Loucy (cell line): ENCODE measurements at regions not wholly inside any gene's neighbourhood (a gene's known extent, or its start where the extent isn't known, plus 50 kb on each side); places are given as distances from the start of the nearest gene placed in this dataset.

Source experiments
- H2AFZ ChIP-seq: fragments of 200-600 bp; sonication (generic); 2 replicates; pipeline ENCODE4 v1.6.0; 2016; ENCODE audit warnings: antibody characterized with exemption, mild to moderate bottlenecking, low read length, moderate library complexity
- H3F3A ChIP-seq: fragments of 200-600 bp; 2 replicates; pipeline ENCODE4 v1.6.0; 2016; ENCODE audit warnings: antibody characterized with exemption, low read depth, mild to moderate bottlenecking
- H3K27me3 ChIP-seq: fragments of 200-600 bp; sonication (generic); 2 replicates; pipeline ENCODE4 v1.6.1; 2014; ENCODE audit warnings: low read length, mild to moderate bottlenecking; ENCODE audit not compliant: insufficient read depth, poor library complexity, severe bottlenecking
- H3K36me3 ChIP-seq: fragments of 200-600 bp; sonication (generic); 2 replicates; pipeline ENCODE4 v1.6.1; 2016; ENCODE audit warnings: low read length; ENCODE audit not compliant: insufficient read depth
- H3K4me1 ChIP-seq: fragments of 200-600 bp; sonication (generic); 2 replicates; pipeline ENCODE4 v1.5.1; 2014; ENCODE audit warnings: low read length, mild to moderate bottlenecking; ENCODE audit not compliant: insufficient read depth, poor library complexity, severe bottlenecking
- H3K4me2 ChIP-seq: fragments of 200-600 bp; sonication (generic); 2 replicates; pipeline ENCODE4 v1.6.0; 2014; ENCODE audit warnings: antibody characterized with exemption, low read length, low read depth, mild to moderate bottlenecking; ENCODE audit not compliant: poor library complexity, severe bottlenecking
- H3K4me3 ChIP-seq: fragments of 200-600 bp; sonication (generic); 2 replicates; pipeline ENCODE4 v1.5.1; 2014; ENCODE audit warnings: low read length, mild to moderate bottlenecking, mixed read lengths; ENCODE audit not compliant: poor library complexity, severe bottlenecking
- H3K79me2 ChIP-seq: fragments of 200-600 bp; sonication (generic); 2 replicates; pipeline ENCODE4 v1.6.1; 2014; ENCODE audit warnings: low read length; ENCODE audit not compliant: insufficient read depth
- H3K9ac ChIP-seq: fragments of 200-600 bp; sonication (generic); 2 replicates; pipeline ENCODE4 v1.6.0; 2014; ENCODE audit warnings: mild to moderate bottlenecking, low read depth, low read length, moderate library complexity; ENCODE audit not compliant: poor library complexity, severe bottlenecking
- H3K9me2 ChIP-seq: fragments of 200-600 bp; sonication (generic); replicated peaks from 2 replicates; pipeline ENCODE4 v1.6.1; 2016; ENCODE audit warnings: low read depth, low read length, mixed read lengths
- H3K9me3 ChIP-seq: fragments of 200-600 bp; sonication (generic); 2 replicates; pipeline ENCODE4 v1.6.1; 2014; ENCODE audit warnings: mild to moderate bottlenecking, antibody characterized with exemption, low read length, low read depth; ENCODE audit not compliant: insufficient read depth
- H4K20me1 ChIP-seq: fragments of 200-600 bp; sonication (generic); 2 replicates; pipeline ENCODE4 v1.6.0; 2014; ENCODE audit warnings: antibody characterized with exemption, low read length, mild to moderate bottlenecking; ENCODE audit not compliant: insufficient read depth, poor library complexity, severe bottlenecking
- CTCF ChIP-seq: fragments of 200-600 bp; sonication (generic); conservative IDR thresholded peaks from 2 replicates; pipeline ENCODE4 v1.5.1; 2014; ENCODE audit warnings: mild to moderate bottlenecking, antibody characterized with exemption, low read length
- EZH2phosphoT487 ChIP-seq: fragments of 200-600 bp; IDR thresholded peaks from 2 replicates; pipeline ENCODE4 v1.6.1; 2018; ENCODE audit warnings: antibody characterized with exemption, mild to moderate bottlenecking, moderate library complexity, borderline replicate concordance

DNA sequence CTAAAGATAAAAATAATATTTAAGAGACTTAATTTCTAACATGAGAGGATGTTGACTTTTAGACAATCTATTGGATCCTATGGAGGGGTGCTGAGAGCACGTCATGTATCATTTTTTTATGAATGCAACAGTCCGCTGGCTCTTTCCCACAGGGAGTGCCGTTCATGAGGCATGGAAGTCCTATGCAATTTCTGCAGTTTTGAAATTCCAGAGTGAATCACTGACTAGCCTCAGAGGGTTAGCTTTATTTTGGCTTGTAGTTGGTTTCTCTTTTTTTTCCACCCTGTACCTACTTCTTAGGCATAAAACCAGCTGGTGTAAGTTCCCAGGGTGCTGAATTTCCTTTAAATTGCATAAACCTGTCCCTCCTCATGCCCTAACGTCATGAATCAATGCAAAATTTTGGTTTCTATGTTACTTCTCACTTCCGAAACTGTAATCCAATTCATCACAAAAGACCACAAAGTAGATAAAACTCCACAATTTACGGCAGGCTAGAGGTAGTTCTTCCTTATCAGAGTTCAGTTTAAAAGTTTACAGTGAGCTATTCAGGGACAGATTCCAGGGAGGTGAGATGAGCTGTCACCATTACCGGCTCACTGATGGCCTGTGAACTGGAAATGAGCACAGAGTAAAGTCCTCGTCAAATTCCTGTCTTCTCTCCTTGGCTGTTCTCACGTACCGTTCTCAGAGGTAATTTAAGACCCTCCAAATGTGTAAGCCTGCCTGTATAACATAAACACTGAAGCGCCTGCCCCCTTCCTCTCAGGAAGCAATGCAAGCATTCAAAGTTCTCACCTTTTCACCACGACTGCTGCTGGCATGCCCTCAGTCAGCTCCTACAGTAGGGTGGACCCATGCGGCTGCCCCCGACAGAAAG is 216.6 kb upstream of the SLC10A2 start:
- TF ChIP-seq CTCF, result no peak
- TF ChIP-seq EZH2phosphoT487, result no peak
- no peaks in the 10 kb centered on the region for H3K36me3 ChIP-seq
- H3K79me2 ChIP-seq, result no peaks in the 10 kb centered on the region
- no peak overlapping the region for H3K4me2 ChIP-seq
- no peaks in the 10 kb centered on the region for H3F3A ChIP-seq
- H3K4me1 ChIP-seq, result no peaks in the 10 kb centered on the region
- H3K4me3 ChIP-seq, result no peak overlapping the region
- no peak overlapping the region for H2AFZ ChIP-seq
- no peaks in the 10 kb centered on the region for H4K20me1 ChIP-seq
- no peaks in the 10 kb centered on the region; the same call in 1 of the 2 replicates for H3K9me3 ChIP-seq
- no peaks in the 10 kb centered on the region for H3K9me2 ChIP-seq
- H3K9ac ChIP-seq, result no peak overlapping the region
- no peaks in the 10 kb centered on the region for H3K27me3 ChIP-seq

- H3K4me3 ChIP-seq, result no peak overlapping the region
- H3F3A ChIP-seq, result no peaks in the 10 kb centered on the region
- TF ChIP-seq CTCF (no peak), EZH2phosphoT487 (no peak)
- no peaks in the 10 kb centered on the region for H3K36me3 ChIP-seq
- H3K4me1 ChIP-seq, result no peaks in the 10 kb centered on the region
- H3K9me2 ChIP-seq, result no peaks in the 10 kb centered on the region
- H3K9ac ChIP-seq, result no peak overlapping the region
- H4K20me1 ChIP-seq, result no peaks in the 10 kb centered on the region
- H3K9me3 ChIP-seq, result no peaks in the 10 kb centered on the region; the same call in 1 of the 2 replicates
- no peaks in the 10 kb centered on the region for H3K79me2 ChIP-seq
- H3K27me3 ChIP-seq, result no peaks in the 10 kb centered on the region
- no peak overlapping the region for H2AFZ ChIP-seq
- H3K4me2 ChIP-seq, result no peak overlapping the region
Measured at GRCh38 chr13:103277959-103278694, 211.9 kb upstream of the SLC10A2 start.

GRCh38 chr13:103276775-103277498 is 210.7 kb upstream of the SLC10A2 start:
- no peaks in the 10 kb centered on the region for H3K9me2 ChIP-seq
- no peaks in the 10 kb centered on the region; the same call in 1 of the 2 replicates for H3K9me3 ChIP-seq
- no peak for TF ChIP-seq EZH2phosphoT487
- TF ChIP-seq CTCF, result no peak
- H3K9ac ChIP-seq, result no peak overlapping the region
- no peaks in the 10 kb centered on the region for H4K20me1 ChIP-seq
- H3K36me3 ChIP-seq, result no peaks in the 10 kb centered on the region
- no peak overlapping the region for H2AFZ ChIP-seq
- no peaks in the 10 kb centered on the region for H3F3A ChIP-seq
- H3K4me3 ChIP-seq, result no peak overlapping the region
- H3K4me1 ChIP-seq, result no peaks in the 10 kb centered on the region
- no peak overlapping the region for H3K4me2 ChIP-seq
- no peaks in the 10 kb centered on the region for H3K79me2 ChIP-seq
- no peaks in the 10 kb centered on the region for H3K27me3 ChIP-seq
